ENCODE measurements at regions not wholly inside any gene's neighbourhood (a gene's known extent, or its start where the extent isn't known, plus 50 kb on each side); places are given as distances from the start of the nearest gene placed in this dataset.

- no peak for DNase-seq
Observed at GRCh38 chr2:121000804-121001203, 265.1 kb downstream of the GLI2 start.

- no peak for DNase-seq
Observed at GRCh38 chr2:121001641-121002040, 266.0 kb downstream of the GLI2 start.

- DNase-seq = no peak
Observed at GRCh38 chr2:121002597-121002996, 266.9 kb downstream of the GLI2 start.

GRCh38 chr2:121003391-121003790 is 267.7 kb downstream of the GLI2 start:
- no peak for DNase-seq

- no peak for DNase-seq
Observed at GRCh38 chr2:121004359-121004758, 268.7 kb downstream of the GLI2 start.

DNA sequence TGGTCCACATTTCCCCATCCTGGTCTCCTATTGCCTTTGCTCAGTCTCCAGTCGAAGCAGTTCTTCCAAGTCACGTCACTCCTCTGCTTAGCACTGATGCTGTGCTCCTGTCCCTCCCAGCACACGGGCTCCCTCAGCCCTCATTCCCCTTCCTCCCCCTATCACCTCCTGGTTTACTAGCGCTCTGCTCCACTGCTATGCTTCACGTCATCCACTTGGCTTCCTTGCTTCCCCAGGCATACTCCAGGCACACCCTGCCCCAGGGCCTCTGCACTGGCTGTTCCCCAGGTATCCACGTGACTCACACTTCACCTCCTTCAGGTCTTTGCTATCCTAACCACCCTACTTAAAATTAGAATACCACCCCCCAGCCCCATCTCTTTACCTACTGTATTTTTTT is 269.3 kb downstream of the GLI2 start:
- no peak for DNase-seq

- DNase-seq = no peak
Observed at GRCh38 chr2:121005453-121005852, 269.8 kb downstream of the GLI2 start.

DNA sequence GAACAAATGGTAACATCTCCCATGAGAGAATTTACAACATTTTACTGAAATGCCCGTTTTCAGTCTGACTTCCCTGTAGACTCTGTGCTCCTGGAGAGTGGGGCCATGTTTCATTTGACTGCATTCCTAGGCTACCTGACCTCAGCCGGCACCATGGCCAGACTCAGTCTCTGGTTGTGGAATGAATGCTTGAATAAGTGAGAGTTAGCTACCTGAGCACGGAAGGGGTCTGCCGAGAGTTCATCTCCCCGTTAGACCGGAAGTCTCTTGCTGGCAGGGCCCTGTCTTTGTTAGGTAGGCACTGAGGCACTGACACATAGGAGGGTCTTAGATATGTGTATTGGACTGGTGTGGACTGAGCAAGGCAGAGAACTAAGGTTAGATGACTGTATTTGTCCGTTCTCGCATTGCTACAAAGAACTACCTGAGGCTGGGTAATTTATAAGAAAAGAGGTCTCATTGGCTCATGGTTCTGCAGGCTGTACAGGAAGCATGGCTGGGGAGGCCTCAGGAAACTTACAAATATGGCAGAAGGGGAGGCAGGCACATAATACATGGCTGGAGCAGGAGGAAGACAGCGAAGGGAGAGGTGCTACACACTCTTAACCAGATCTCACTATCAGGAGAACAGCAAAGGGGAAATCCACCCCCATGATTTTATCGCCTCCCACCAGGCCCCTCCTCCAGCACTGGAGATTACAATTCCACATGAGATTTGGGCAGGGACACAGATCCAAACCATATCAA is 271.2 kb downstream of the GLI2 start:
- no peak for DNase-seq

DNA sequence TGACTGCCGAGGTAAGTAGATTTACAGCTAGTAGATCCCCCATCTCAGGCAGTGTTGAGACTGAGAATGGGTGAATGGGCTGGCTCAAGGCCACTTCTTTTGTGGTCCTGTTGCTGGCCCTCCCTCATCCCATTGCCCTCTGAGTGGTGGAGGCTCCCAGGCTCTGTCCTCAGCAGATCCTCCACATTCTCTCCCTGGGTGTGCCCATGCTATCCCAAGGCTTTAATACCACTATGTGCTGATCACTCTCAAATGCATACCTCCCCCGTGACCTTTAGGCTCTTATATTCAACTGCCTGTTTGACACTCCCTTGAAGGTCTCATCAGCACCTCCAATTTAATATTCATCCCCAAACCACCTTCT is 271.8 kb downstream of the GLI2 start:
- DNase-seq = no peak

- DNase-seq = no peak
Observed at GRCh38 chr2:121008975-121009374, 273.3 kb downstream of the GLI2 start.

DNA sequence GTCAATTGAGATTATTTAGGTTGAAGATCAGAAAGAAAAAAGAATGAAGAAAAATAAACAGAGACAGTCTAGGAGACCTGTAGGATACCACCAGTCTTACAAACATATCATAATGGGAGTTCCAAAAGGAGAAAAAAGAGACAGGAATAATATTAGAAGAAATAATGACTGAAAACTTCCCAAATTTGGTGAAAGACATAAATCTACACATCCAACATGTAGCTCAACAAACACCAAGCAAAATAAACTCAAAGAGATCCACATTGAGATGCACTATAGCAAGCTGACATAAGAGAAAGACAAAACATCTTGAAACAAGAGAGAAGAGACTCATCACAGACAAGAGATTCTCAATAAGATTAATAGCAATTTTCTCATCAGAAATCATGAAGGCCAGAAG is 274.0 kb downstream of the TFCP2L1 start:
- no peak for DNase-seq

- no peak for DNase-seq
Observed at GRCh38 chr2:121014876-121015275, 270.1 kb downstream of the TFCP2L1 start.

- no peak for DNase-seq
Observed at GRCh38 chr2:121015971-121016485, 269.0 kb downstream of the TFCP2L1 start.

- DNase-seq = no peak
Observed at GRCh38 chr2:121017396-121017795, 267.6 kb downstream of the TFCP2L1 start.

GRCh38 chr2:121018136-121019061 is 266.6 kb downstream of the TFCP2L1 start:
- DNase-seq = no peak

DNA sequence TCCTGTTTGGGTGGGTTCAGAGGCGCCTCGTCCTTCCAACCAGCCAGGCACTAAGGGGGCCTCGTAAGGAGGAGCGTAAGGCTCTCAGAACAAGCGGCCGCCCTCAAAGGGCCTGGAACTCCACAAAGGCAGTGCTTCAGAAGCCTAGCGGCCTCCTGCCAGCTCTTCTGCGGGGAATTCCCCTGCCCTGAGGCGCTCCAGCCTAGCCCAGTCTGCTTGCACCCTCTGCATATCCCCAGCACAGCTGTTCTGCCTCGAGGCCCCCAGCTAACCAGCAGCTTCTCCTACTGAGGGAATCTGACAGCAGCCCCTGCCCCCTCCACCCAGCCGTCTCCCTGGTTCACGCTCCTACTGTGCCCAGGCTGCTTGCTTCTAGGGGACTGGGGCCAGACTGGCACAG is 265.9 kb downstream of the TFCP2L1 start:
- no peak for DNase-seq

GRCh38 chr2:121019756-121020155 is 265.2 kb downstream of the TFCP2L1 start:
- no peak for DNase-seq

GRCh38 chr2:121021685-121022084 is 263.3 kb downstream of the TFCP2L1 start:
- no peak for DNase-seq

- no peak for DNase-seq
Observed at GRCh38 chr2:121028577-121028976, 256.4 kb downstream of the TFCP2L1 start.

DNA sequence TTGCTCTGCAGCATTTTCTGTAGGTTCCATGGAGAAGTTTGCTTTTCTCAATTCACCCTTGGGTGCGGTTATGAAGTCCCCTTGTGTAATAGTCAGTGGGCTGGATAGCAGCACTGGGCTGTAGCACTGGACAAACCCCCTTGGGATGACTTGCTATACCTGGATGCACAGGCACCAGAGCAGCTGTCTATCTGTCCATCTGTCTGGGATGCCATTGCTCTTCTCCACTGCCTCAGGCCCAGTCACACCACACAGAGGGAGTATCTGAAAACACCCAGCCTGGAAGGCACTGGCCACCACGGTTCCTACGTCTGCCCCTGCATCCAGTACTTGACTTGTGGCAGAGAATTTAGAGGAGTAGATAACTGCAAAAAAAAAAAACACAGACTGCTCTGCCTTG is 254.5 kb downstream of the TFCP2L1 start:
- no peak for DNase-seq

GRCh38 chr2:121031568-121032340 is 253.2 kb downstream of the TFCP2L1 start:
- no peak for DNase-seq

DNA sequence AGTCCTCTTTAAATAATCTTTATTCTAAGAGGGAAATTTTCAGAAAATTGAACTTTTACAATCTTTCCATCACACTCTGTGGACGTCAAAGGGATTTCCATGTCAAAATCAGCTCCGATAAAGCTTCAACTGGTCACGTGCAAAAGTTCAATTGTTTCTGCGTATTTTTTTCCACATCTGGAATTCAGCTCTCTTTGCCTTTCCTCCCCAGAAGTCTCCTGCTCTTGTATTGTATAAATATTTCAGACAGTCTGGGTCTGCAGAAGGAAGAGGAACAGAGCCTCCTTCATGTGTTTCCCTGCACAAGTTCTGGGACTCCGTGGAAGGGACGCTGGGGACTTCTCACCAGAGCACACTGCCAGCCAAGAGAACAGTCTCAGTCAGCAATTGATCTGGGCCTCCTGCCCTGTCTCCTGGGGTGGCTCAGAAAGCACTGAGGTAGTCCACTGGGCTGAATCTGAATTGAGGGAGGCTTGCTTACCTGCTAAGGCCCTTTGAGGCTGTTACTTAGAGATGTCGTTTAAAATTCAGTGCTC is 251.5 kb downstream of the TFCP2L1 start:
- no peak for DNase-seq

GRCh38 chr2:121034551-121034950 is 250.5 kb downstream of the TFCP2L1 start:
- DNase-seq = no peak
